ENCODE measurements at regions not wholly inside any gene's neighbourhood (a gene's known extent, or its start where the extent isn't known, plus 50 kb on each side); places are given as distances from the start of the nearest gene placed in this dataset.

GRCh38 chr16:86228713-86229112 lies 281.6 kb upstream of the FOXF1 start:
- intact Hi-C loops (cut with DNase I; ENCODE audit: low total_unique reads): no loop called here
- no peak overlapping the region for H3K4me3 ChIP-seq
- no peaks in the 10 kb centered on the region for H3K36me3 ChIP-seq
- H3K27me3 ChIP-seq: peaks cover 0 to 74% of the 10 kb centered on the region in 2 donors
- no peak for DNase-seq
- TF ChIP-seq CTCF (IDR thresholded peaks at IDR 0.05): no peak
- H3K4me1 ChIP-seq: no peaks in the 10 kb centered on the region
- no peaks in the 10 kb centered on the region for H3K9me3 ChIP-seq
- H3K27ac ChIP-seq: no peak overlapping the region

GRCh38 chr16:86229283-86229682 lies 281.0 kb upstream of the FOXF1 start:
- Histone ChIP-seq H3K9me3 (no peaks in the 10 kb centered on the region), H3K4me1 (no peaks in the 10 kb centered on the region), H3K27ac (no peak overlapping the region), H3K4me3 (no peak overlapping the region), H3K36me3 (no peaks in the 10 kb centered on the region), H3K27me3 (peaks cover 0 to 69% of the 10 kb centered on the region in 2 donors)
- intact Hi-C loops (cut with DNase I; ENCODE audit: low total_unique reads): no loop called here
- no peak for DNase-seq
- no peak for TF ChIP-seq CTCF (IDR thresholded peaks at IDR 0.05)

GRCh38 chr16:86229866-86230656 lies 280.3 kb upstream of the FOXF1 start:
- Histone ChIP-seq H3K4me1 (no peaks in the 10 kb centered on the region), H3K27me3 (peaks cover 0 to 67% of the 10 kb centered on the region in 2 donors), H3K9me3 (no peaks in the 10 kb centered on the region), H3K27ac (no peak overlapping the region), H3K36me3 (no peaks in the 10 kb centered on the region), H3K4me3 (no peak overlapping the region)
- intact Hi-C loops (cut with DNase I; ENCODE audit: low total_unique reads): no loop called here
- no peak for DNase-seq
- TF ChIP-seq CTCF (IDR thresholded peaks at IDR 0.05): no peak

- Histone ChIP-seq H3K4me1 (no peaks in the 10 kb centered on the region), H3K27me3 (peaks cover 0 to 58% of the 10 kb centered on the region in 2 donors), H3K36me3 (no peaks in the 10 kb centered on the region), H3K9me3 (no peaks in the 10 kb centered on the region), H3K27ac (no peak overlapping the region), H3K4me3 (no peak overlapping the region)
- intact Hi-C loops (cut with DNase I; ENCODE audit: low total_unique reads): no loop called here
- DNase-seq: no peak
- TF ChIP-seq CTCF (IDR thresholded peaks at IDR 0.05): no peak
These were observed 278.9 kb upstream of the FOXF1 start for GRCh38 chr16:86231321-86231995.

- H3K27ac ChIP-seq: no peak overlapping the region
- intact Hi-C loops (cut with DNase I; ENCODE audit: low total_unique reads): no loop called here
- H3K4me3 ChIP-seq: no peak overlapping the region
- H3K4me1 ChIP-seq: no peaks in the 10 kb centered on the region
- DNase-seq: no peak
- peaks cover 0 to 52% of the 10 kb centered on the region in 2 donors for H3K27me3 ChIP-seq
- no peak for TF ChIP-seq CTCF (IDR thresholded peaks at IDR 0.05)
- H3K9me3 ChIP-seq: no peaks in the 10 kb centered on the region
- no peaks in the 10 kb centered on the region for H3K36me3 ChIP-seq
These were observed 278.4 kb upstream of the FOXF1 start for GRCh38 chr16:86231996-86232350.
